Prostate gland (tissue), 2 donors: ENCODE measurements at regions not wholly inside any gene's neighbourhood (a gene's known extent, or its start where the extent isn't known, plus 50 kb on each side); places are given as distances from the start of the nearest gene placed in this dataset.

Experiments used
- POLR2AphosphoS5 ChIP-seq: sonication (generic); formaldehyde crosslinking; IDR thresholded peaks from one replicate; pipeline ENCODE4 v1.6.1; 2017; ENCODE audit warnings: antibody characterized with exemption
- TF ChIP-seq, protein P1 (sequence below), 4 experiments: fragments of 200-600 bp in 2 of 4; fragments of 450-650 bp in 2 of 4; sonication (generic) in 2 of 4; IDR thresholded peaks; 1 replicate in 3 of 4; 2 replicates in 1 of 4; pipeline ENCODE4 v1.5.1; 2016 to 2019; ENCODE audit warnings: antibody characterized with exemption in 4 of 4, mild to moderate bottlenecking in 2 of 4, moderate library complexity in 2 of 4

DNA sequence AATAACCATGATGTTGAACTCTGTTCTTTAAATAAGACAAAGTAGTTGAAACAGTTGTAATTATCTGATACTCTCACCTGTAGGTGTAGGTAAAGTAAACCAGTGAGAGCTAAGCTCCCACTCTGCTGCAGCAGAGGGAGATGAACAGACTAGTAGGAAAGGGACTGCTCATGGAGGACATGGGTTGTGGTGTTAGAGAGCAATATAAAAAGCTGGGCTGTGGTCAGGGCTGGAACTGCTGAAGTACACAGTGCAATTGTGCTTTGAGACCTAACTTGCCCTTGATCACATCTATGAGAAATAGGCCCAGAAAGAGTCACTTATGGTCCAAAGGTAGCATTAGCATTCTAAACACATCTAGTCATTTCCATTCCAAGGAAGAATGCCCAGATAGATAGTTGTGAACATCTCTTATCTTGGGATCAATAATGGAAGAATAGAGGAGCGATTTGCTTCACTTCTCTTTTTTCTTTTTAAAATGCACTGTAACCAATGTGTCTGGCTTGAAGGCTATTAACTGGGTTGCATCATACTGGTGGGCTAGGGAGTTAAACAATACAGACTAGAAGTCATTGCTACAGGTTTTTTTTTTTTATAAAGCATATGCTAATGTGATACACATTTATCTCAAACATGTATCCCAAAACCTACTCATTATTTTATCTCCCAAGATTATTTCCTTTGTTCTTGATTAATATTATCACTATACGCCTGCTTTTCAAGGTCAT, 251.3 kb upstream of the CENPE start:
- TF ChIP-seq, protein P1, sequence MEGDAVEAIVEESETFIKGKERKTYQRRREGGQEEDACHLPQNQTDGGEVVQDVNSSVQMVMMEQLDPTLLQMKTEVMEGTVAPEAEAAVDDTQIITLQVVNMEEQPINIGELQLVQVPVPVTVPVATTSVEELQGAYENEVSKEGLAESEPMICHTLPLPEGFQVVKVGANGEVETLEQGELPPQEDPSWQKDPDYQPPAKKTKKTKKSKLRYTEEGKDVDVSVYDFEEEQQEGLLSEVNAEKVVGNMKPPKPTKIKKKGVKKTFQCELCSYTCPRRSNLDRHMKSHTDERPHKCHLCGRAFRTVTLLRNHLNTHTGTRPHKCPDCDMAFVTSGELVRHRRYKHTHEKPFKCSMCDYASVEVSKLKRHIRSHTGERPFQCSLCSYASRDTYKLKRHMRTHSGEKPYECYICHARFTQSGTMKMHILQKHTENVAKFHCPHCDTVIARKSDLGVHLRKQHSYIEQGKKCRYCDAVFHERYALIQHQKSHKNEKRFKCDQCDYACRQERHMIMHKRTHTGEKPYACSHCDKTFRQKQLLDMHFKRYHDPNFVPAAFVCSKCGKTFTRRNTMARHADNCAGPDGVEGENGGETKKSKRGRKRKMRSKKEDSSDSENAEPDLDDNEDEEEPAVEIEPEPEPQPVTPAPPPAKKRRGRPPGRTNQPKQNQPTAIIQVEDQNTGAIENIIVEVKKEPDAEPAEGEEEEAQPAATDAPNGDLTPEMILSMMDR (IDR thresholded peaks at IDR 0.05): no peak
- TF ChIP-seq POLR2AphosphoS5: no peak
